A204.1 (cell line): ENCODE measurements at regions not wholly inside any gene's neighbourhood (a gene's known extent, or its start where the extent isn't known, plus 50 kb on each side); places are given as distances from the start of the nearest gene placed in this dataset.
A peak's percentile ranks its signal among the peaks of the same experiment; 100 is the strongest.

ENCODE experiments used
- FAIRE-seq: peaks from 2 replicates; lab custom pipeline; 2012; peaks lifted over from hg19 to GRCh38; lab: Jason Lieb, UNC

GRCh38 chr2:18180031-18180610, 301.7 kb downstream of the KCNS3 start:
- no peak for FAIRE-seq

- FAIRE-seq = peak; percentile 78
Measured at GRCh38 chr2:18178736-18179349, 300.4 kb downstream of the KCNS3 start.

GRCh38 chr2:18176679-18177215, 298.3 kb downstream of the KCNS3 start:
- FAIRE-seq = no peak

- no peak for FAIRE-seq
Measured at GRCh38 chr2:18172607-18173006, 294.1 kb downstream of the KCNS3 start.

- FAIRE-seq = no peak
Measured at GRCh38 chr2:18171191-18172139, 293.0 kb downstream of the KCNS3 start.

- no peak for FAIRE-seq
Measured at GRCh38 chr2:18170642-18171041, 292.2 kb downstream of the KCNS3 start.

GRCh38 chr2:18169893-18170175, 291.4 kb downstream of the KCNS3 start:
- FAIRE-seq = no peak

GRCh38 chr2:18169121-18169892, 290.8 kb downstream of the KCNS3 start:
- no peak for FAIRE-seq

GRCh38 chr2:18167871-18168270, 289.4 kb downstream of the KCNS3 start:
- FAIRE-seq = no peak

GRCh38 chr2:18161681-18162080, 283.2 kb downstream of the KCNS3 start:
- FAIRE-seq = no peak

- no peak for FAIRE-seq
Measured at GRCh38 chr2:18159896-18160295, 281.4 kb downstream of the KCNS3 start.

- no peak for FAIRE-seq
Measured at GRCh38 chr2:18156421-18156820, 278.0 kb downstream of the KCNS3 start.

- no peak for FAIRE-seq
Measured at GRCh38 chr2:18156002-18156401, 277.5 kb downstream of the KCNS3 start.

GRCh38 chr2:18154812-18155211, 276.3 kb downstream of the KCNS3 start:
- no peak for FAIRE-seq

- no peak for FAIRE-seq
Measured at GRCh38 chr2:18154259-18154658, 275.8 kb downstream of the KCNS3 start.

GRCh38 chr2:18153741-18154140, 275.3 kb downstream of the KCNS3 start:
- FAIRE-seq = no peak

GRCh38 chr2:18151237-18151636, 272.8 kb downstream of the KCNS3 start:
- no peak for FAIRE-seq

- no peak for FAIRE-seq
Measured at GRCh38 chr2:18149660-18150246, 271.3 kb downstream of the KCNS3 start.

GRCh38 chr2:18136881-18137475, 258.5 kb downstream of the KCNS3 start:
- FAIRE-seq = no peak

GRCh38 chr2:18133310-18133709, 254.8 kb downstream of the KCNS3 start:
- FAIRE-seq = no peak

- FAIRE-seq = no peak
Measured at GRCh38 chr2:18132697-18133096, 254.2 kb downstream of the KCNS3 start.

- no peak for FAIRE-seq
Measured at GRCh38 chr2:18131761-18132160, 253.3 kb downstream of the KCNS3 start.
